ENCODE measurements at regions not wholly inside any gene's neighbourhood (a gene's known extent, or its start where the extent isn't known, plus 50 kb on each side); places are given as distances from the start of the nearest gene placed in this dataset.

- WGBS, 5 donors: 81 to 88% (median 84%) methylated on average over 2 of the region's 2 CpGs
- H3K9me3 ChIP-seq: no peaks in the 10 kb centered on the region
- intact Hi-C loops (cut with DNase I; ENCODE audit: low total_unique reads): no loop called here
- no peak for DNase-seq
- H3K4me3 ChIP-seq: no peak overlapping the region
- H3K4me1 ChIP-seq: no peaks in the 10 kb centered on the region
- H3K36me3 ChIP-seq: no peaks in the 10 kb centered on the region
- H3K27ac ChIP-seq: no peak overlapping the region
- peaks cover 0 to 9% (median 0%) of the 10 kb centered on the region in 7 donors for H3K27me3 ChIP-seq (replicated peaks in 1 of 7)
- TF ChIP-seq POLR2AphosphoS5 (IDR thresholded peaks at IDR 0.05) (no peak), CTCF (IDR thresholded peaks at IDR 0.05 in 8 of 11, conservative IDR thresholded peaks at IDR 0.05 in 3 of 11) (no peak), POLR2A (IDR thresholded peaks at IDR 0.05) (no peak)
These were observed 120.1 kb upstream of the MTAP start for GRCh38 chr9:21682381-21682780.

- Histone ChIP-seq H3K27me3 (replicated peaks in 1 of 7) (peaks cover 0 to 3% (median 0%) of the 10 kb centered on the region in 7 donors), H3K4me3 (no peak overlapping the region), H3K27ac (no peak overlapping the region), H3K4me1 (no peaks in the 10 kb centered on the region), H3K9me3 (no peaks in the 10 kb centered on the region), H3K36me3 (no peaks in the 10 kb centered on the region)
- WGBS, 5 donors: 68 to 90% (median 79%) methylated on average over 2 of the region's 2 CpGs
- intact Hi-C loops (cut with DNase I; ENCODE audit: low total_unique reads): no loop called here
- DNase-seq: no peak
- no peak for TF ChIP-seq CTCF (IDR thresholded peaks at IDR 0.05 in 8 of 11, conservative IDR thresholded peaks at IDR 0.05 in 3 of 11)
- TF ChIP-seq POLR2A (IDR thresholded peaks at IDR 0.05): no peak
- no peak for TF ChIP-seq POLR2AphosphoS5 (IDR thresholded peaks at IDR 0.05)
These were observed 119.5 kb upstream of the MTAP start for GRCh38 chr9:21682981-21683380.

GRCh38 chr9:21683484-21684175, 118.8 kb upstream of the MTAP start:
- intact Hi-C loops (cut with DNase I; ENCODE audit: low total_unique reads): no loop called here
- no peaks in the 10 kb centered on the region for H3K9me3 ChIP-seq
- no peak overlapping the region for H3K4me3 ChIP-seq
- TF ChIP-seq POLR2AphosphoS5 (IDR thresholded peaks at IDR 0.05): no peak
- TF ChIP-seq POLR2A (IDR thresholded peaks at IDR 0.05): no peak
- TF ChIP-seq CTCF (IDR thresholded peaks at IDR 0.05 in 8 of 11, conservative IDR thresholded peaks at IDR 0.05 in 3 of 11): no peak
- H3K27ac ChIP-seq: no peak overlapping the region
- H3K4me1 ChIP-seq: no peaks in the 10 kb centered on the region
- H3K36me3 ChIP-seq: no peaks in the 10 kb centered on the region
- no peak for DNase-seq
- WGBS, 5 donors: 78 to 88% (median 85%) methylated on average over 4 of the region's 4 CpGs
- no peaks in the 10 kb centered on the region for H3K27me3 ChIP-seq (replicated peaks in 1 of 7)

- intact Hi-C loops (cut with DNase I; ENCODE audit: low total_unique reads): no loop called here
These were observed 118.2 kb upstream of the MTAP start for GRCh38 chr9:21684231-21684630.

More at GRCh38 chr9:21684231-21684630, 118.2 kb upstream of the MTAP start:
- H3K27me3 ChIP-seq (replicated peaks in 1 of 7): no peaks in the 10 kb centered on the region
- WGBS, 5 donors: 55 to 81% (median 63%) methylated on average over 2 of the region's 2 CpGs
- no peak overlapping the region for H3K27ac ChIP-seq
- no peak for TF ChIP-seq POLR2A (IDR thresholded peaks at IDR 0.05)
- no peak for TF ChIP-seq POLR2AphosphoS5 (IDR thresholded peaks at IDR 0.05)
- no peak for TF ChIP-seq CTCF (IDR thresholded peaks at IDR 0.05 in 8 of 11, conservative IDR thresholded peaks at IDR 0.05 in 3 of 11)
- H3K36me3 ChIP-seq: no peaks in the 10 kb centered on the region
- no peaks in the 10 kb centered on the region for H3K9me3 ChIP-seq
- H3K4me1 ChIP-seq: no peaks in the 10 kb centered on the region
- no peak for DNase-seq
- no peak overlapping the region for H3K4me3 ChIP-seq
